ENCODE measurements at regions not wholly inside any gene's neighbourhood (a gene's known extent, or its start where the extent isn't known, plus 50 kb on each side); places are given as distances from the start of the nearest gene placed in this dataset.
"Not testable (repeated sequence)": the region's sequence is repeated elsewhere in the genome, so short reads cannot be mapped to it uniquely, and the experiment has no call there.

- no peak for DNase-seq (ENCODE audit: low spot score)
These were observed 95.0 kb downstream of the TMEM17 start for GRCh38 chr2:62410926-62411456.

- DNase-seq (ENCODE audit: low spot score), result no peak
These were observed 96.0 kb downstream of the TMEM17 start for GRCh38 chr2:62410015-62410453.

GRCh38 chr2:62409442-62409841 is 96.6 kb downstream of the TMEM17 start:
- DNase-seq (ENCODE audit: low spot score), result no peak

GRCh38 chr2:62408241-62408677 is 97.7 kb downstream of the TMEM17 start:
- no peak for DNase-seq (ENCODE audit: low spot score)

- no peak for DNase-seq (ENCODE audit: low spot score)
These were observed 98.2 kb downstream of the TMEM17 start for GRCh38 chr2:62407838-62408237.

GRCh38 chr2:62407401-62407800 is 98.6 kb downstream of the TMEM17 start:
- DNase-seq (ENCODE audit: low spot score), result no peak

GRCh38 chr2:62406573-62407043 is 99.4 kb downstream of the TMEM17 start:
- no peak for DNase-seq (ENCODE audit: low spot score)

- DNase-seq (ENCODE audit: low spot score), result no peak
These were observed 101.1 kb downstream of the TMEM17 start for GRCh38 chr2:62404913-62405312.

GRCh38 chr2:62402156-62402555 is 103.8 kb downstream of the TMEM17 start:
- no peak for DNase-seq (ENCODE audit: low spot score)

- no peak for DNase-seq (ENCODE audit: low spot score)
These were observed 107.6 kb downstream of the TMEM17 start for GRCh38 chr2:62398356-62398755.

GRCh38 chr2:62396880-62397279 is 109.1 kb downstream of the TMEM17 start:
- DNase-seq (ENCODE audit: low spot score), result no peak

- no peak for DNase-seq (ENCODE audit: low spot score)
These were observed 112.7 kb downstream of the TMEM17 start for GRCh38 chr2:62393293-62393692.

GRCh38 chr2:62391696-62392095 is 114.3 kb downstream of the TMEM17 start:
- no peak for DNase-seq (ENCODE audit: low spot score)

GRCh38 chr2:62386378-62386777 is 119.6 kb downstream of the TMEM17 start:
- DNase-seq (ENCODE audit: low spot score), result not testable (repeated sequence)

- DNase-seq (ENCODE audit: low spot score), result no peak
These were observed 122.1 kb downstream of the TMEM17 start for GRCh38 chr2:62383846-62384245.

- DNase-seq (ENCODE audit: low spot score), result no peak
These were observed 123.2 kb downstream of the TMEM17 start for GRCh38 chr2:62382757-62383156.

- no peak for DNase-seq (ENCODE audit: low spot score)
These were observed 123.9 kb downstream of the TMEM17 start for GRCh38 chr2:62382122-62382521.

GRCh38 chr2:62381656-62382055 is 124.3 kb downstream of the TMEM17 start:
- no peak for DNase-seq (ENCODE audit: low spot score)

GRCh38 chr2:62379566-62379965 is 126.4 kb downstream of the TMEM17 start:
- DNase-seq (ENCODE audit: low spot score), result no peak

GRCh38 chr2:62375113-62375420 is 130.9 kb downstream of the TMEM17 start:
- DNase-seq (ENCODE audit: low spot score), result no peak

GRCh38 chr2:62374301-62375112 is 131.5 kb downstream of the TMEM17 start:
- no peak for DNase-seq (ENCODE audit: low spot score)

GRCh38 chr2:62372824-62373223 is 133.2 kb downstream of the TMEM17 start:
- DNase-seq (ENCODE audit: low spot score), result no peak

- no peak for DNase-seq (ENCODE audit: low spot score)
These were observed 135.4 kb downstream of the TMEM17 start for GRCh38 chr2:62370321-62371250.

All from HuH-7 (cell line).